NCI-H2171 (cell line): ENCODE measurements at regions not wholly inside any gene's neighbourhood (a gene's known extent, or its start where the extent isn't known, plus 50 kb on each side); places are given as distances from the start of the nearest gene placed in this dataset.

Experiments used
- DNase-seq: peaks from one replicate; lab custom pipeline; 2025; lab: John Stamatoyannopoulos, UW

- no peak for DNase-seq
These were observed 52.6 kb upstream of the ASB17 start for GRCh38 chr1:75984781-75985180.

- no peak for DNase-seq
These were observed 53.6 kb upstream of the ASB17 start for GRCh38 chr1:75985827-75986226.

GRCh38 chr1:75986478-75986877 is 54.3 kb upstream of the ASB17 start:
- DNase-seq, result no peak

GRCh38 chr1:75989121-75989520 is 56.9 kb upstream of the ASB17 start:
- no peak for DNase-seq

GRCh38 chr1:75990686-75991085 is 58.5 kb upstream of the ASB17 start:
- DNase-seq, result no peak

- peak; percentile 88 for DNase-seq
These were observed 59.4 kb upstream of the ASB17 start for GRCh38 chr1:75991497-75992114.

GRCh38 chr1:75992312-75992711 is 60.1 kb upstream of the ASB17 start:
- no peak for DNase-seq

- no peak for DNase-seq
These were observed 61.5 kb upstream of the ASB17 start for GRCh38 chr1:75993661-75994060.

GRCh38 chr1:75996196-75996595 is 64.0 kb upstream of the ASB17 start:
- DNase-seq, result no peak

GRCh38 chr1:75999034-75999433 is 66.8 kb upstream of the ASB17 start:
- no peak for DNase-seq

GRCh38 chr1:76003946-76004345 is 70.6 kb upstream of the ST6GALNAC3 start:
- no peak for DNase-seq

GRCh38 chr1:76005765-76006164 is 68.8 kb upstream of the ST6GALNAC3 start:
- DNase-seq, result peak; percentile 44

GRCh38 chr1:76006234-76006633 is 68.3 kb upstream of the ST6GALNAC3 start:
- peak; percentile 3 for DNase-seq

GRCh38 chr1:76010802-76011201 is 63.7 kb upstream of the ST6GALNAC3 start:
- DNase-seq, result no peak

GRCh38 chr1:76012341-76013205 is 62.0 kb upstream of the ST6GALNAC3 start:
- DNase-seq, result no peak

- no peak for DNase-seq
These were observed 61.4 kb upstream of the ST6GALNAC3 start for GRCh38 chr1:76013206-76013581.

- no peak for DNase-seq
These were observed 59.0 kb upstream of the ST6GALNAC3 start for GRCh38 chr1:76015478-76016103.

- DNase-seq, result no peak
These were observed 56.5 kb upstream of the ST6GALNAC3 start for GRCh38 chr1:76018045-76018444.

GRCh38 chr1:76021846-76022245 is 52.7 kb upstream of the ST6GALNAC3 start:
- DNase-seq, result no peak

GRCh38 chr1:76023669-76024435 is 50.7 kb upstream of the ST6GALNAC3 start:
- no peak for DNase-seq
